ENCODE measurements at regions not wholly inside any gene's neighbourhood (a gene's known extent, or its start where the extent isn't known, plus 50 kb on each side); places are given as distances from the start of the nearest gene placed in this dataset.

DNA sequence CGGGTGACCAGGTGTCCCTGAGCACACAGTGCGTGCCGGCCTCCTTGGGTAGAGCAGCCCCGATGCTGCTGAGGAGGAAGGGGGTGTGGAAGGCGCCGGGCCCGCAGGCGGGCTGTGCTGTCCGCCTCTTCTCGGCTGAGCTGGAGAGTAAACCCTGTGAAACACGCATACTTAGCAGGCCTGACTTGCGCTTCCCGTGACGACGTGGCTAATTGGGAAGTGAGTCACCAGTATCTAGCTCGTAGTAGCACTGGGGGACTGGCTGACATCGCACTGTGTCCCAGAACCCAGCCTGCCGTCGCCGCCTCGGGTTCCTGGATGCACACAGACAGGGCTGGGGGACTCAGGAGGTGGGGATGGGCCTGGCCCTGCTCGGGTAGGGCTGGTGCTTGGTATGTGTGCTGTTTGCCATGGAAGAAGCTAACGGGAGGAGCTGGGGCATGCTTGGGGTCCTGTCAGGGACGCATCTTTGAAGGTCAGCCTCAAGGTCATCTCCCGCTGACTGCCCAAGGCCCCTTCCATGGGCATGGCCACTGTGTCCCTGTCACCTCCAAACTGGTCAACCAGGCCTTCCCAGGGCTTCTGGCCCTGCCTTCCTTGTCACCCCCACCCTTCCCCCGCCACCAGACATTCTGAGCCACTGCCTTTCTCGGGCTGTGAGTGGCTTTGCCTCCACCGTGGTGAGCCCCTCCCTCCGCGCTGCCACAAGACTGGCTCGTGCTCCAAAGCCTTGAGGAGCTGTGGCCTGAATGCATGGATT, 1327.0 kb downstream of the BRD1 start:
- TF ChIP-seq, protein P1, sequence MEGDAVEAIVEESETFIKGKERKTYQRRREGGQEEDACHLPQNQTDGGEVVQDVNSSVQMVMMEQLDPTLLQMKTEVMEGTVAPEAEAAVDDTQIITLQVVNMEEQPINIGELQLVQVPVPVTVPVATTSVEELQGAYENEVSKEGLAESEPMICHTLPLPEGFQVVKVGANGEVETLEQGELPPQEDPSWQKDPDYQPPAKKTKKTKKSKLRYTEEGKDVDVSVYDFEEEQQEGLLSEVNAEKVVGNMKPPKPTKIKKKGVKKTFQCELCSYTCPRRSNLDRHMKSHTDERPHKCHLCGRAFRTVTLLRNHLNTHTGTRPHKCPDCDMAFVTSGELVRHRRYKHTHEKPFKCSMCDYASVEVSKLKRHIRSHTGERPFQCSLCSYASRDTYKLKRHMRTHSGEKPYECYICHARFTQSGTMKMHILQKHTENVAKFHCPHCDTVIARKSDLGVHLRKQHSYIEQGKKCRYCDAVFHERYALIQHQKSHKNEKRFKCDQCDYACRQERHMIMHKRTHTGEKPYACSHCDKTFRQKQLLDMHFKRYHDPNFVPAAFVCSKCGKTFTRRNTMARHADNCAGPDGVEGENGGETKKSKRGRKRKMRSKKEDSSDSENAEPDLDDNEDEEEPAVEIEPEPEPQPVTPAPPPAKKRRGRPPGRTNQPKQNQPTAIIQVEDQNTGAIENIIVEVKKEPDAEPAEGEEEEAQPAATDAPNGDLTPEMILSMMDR (conservative IDR thresholded peaks at IDR 0.05; ENCODE audit: low read depth, low read length) = no peak
- TF ChIP-seq POLR2A (IDR thresholded peaks at IDR 0.05; ENCODE audit: low read depth, low read length) (no peak), RAD21 (IDR thresholded peaks at IDR 0.05; ENCODE audit: low read length) (no peak), MAFK (IDR thresholded peaks at IDR 0.05; ENCODE audit: low read depth, low read length) (no peak), MAZ (IDR thresholded peaks at IDR 0.05; ENCODE audit: borderline replicate concordance, low read depth, low read length) (no peak), BHLHE40 (IDR thresholded peaks at IDR 0.05; ENCODE audit: low read depth, low read length) (no peak)

All from IMR-90 (cell line).